ENCODE measurements at regions not wholly inside any gene's neighbourhood (a gene's known extent, or its start where the extent isn't known, plus 50 kb on each side); places are given as distances from the start of the nearest gene placed in this dataset.

- DNase-seq (ENCODE audit: low read depth) = no peak
- no peak overlapping the region for H3K4me3 ChIP-seq (ENCODE audit: low read depth, low read length)
- TF ChIP-seq MAX (IDR thresholded peaks at IDR 0.05; ENCODE audit: low read depth, low read length) = no peak
- TF ChIP-seq CTCF (IDR thresholded peaks at IDR 0.05; ENCODE audit: low read depth, low read length) = no peak
- TF ChIP-seq MYC (IDR thresholded peaks at IDR 0.05; ENCODE audit: low read depth, low read length) = no peak
- no peak for TF ChIP-seq POLR2A (IDR thresholded peaks at IDR 0.05; ENCODE audit: extremely low read depth, insufficient read length)
Measured at GRCh38 chr7:49425277-49425818, 348.1 kb upstream of the VWC2 start.

- TF ChIP-seq MAX (IDR thresholded peaks at IDR 0.05; ENCODE audit: low read depth, low read length) (no peak), MYC (IDR thresholded peaks at IDR 0.05; ENCODE audit: low read depth, low read length) (no peak), POLR2A (IDR thresholded peaks at IDR 0.05; ENCODE audit: extremely low read depth, insufficient read length) (no peak), CTCF (IDR thresholded peaks at IDR 0.05; ENCODE audit: low read depth, low read length) (no peak)
- DNase-seq (ENCODE audit: low read depth) = no peak
Measured at GRCh38 chr7:49432254-49432653, 341.2 kb upstream of the VWC2 start.

GRCh38 chr7:49433794-49434193 is 339.6 kb upstream of the VWC2 start:
- no peak overlapping the region for H3K4me3 ChIP-seq (ENCODE audit: low read depth, low read length)
- TF ChIP-seq POLR2A (IDR thresholded peaks at IDR 0.05; ENCODE audit: extremely low read depth, insufficient read length) (no peak), CTCF (IDR thresholded peaks at IDR 0.05; ENCODE audit: low read depth, low read length) (no peak), MYC (IDR thresholded peaks at IDR 0.05; ENCODE audit: low read depth, low read length) (no peak), MAX (IDR thresholded peaks at IDR 0.05; ENCODE audit: low read depth, low read length) (no peak)
- DNase-seq (ENCODE audit: low read depth) = no peak

More at GRCh38 chr7:49432254-49432653, 341.2 kb upstream of the VWC2 start:
- H3K4me3 ChIP-seq (ENCODE audit: low read depth, low read length) = no peak overlapping the region

GRCh38 chr7:49434846-49435245 is 338.6 kb upstream of the VWC2 start:
- no peak for TF ChIP-seq MYC (IDR thresholded peaks at IDR 0.05; ENCODE audit: low read depth, low read length)
- TF ChIP-seq MAX (IDR thresholded peaks at IDR 0.05; ENCODE audit: low read depth, low read length) = no peak
- TF ChIP-seq POLR2A (IDR thresholded peaks at IDR 0.05; ENCODE audit: extremely low read depth, insufficient read length) = no peak
- TF ChIP-seq CTCF (IDR thresholded peaks at IDR 0.05; ENCODE audit: low read depth, low read length) = no peak
- no peak overlapping the region for H3K4me3 ChIP-seq (ENCODE audit: low read depth, low read length)
- no peak for DNase-seq (ENCODE audit: low read depth)

GRCh38 chr7:49438281-49438680 is 335.2 kb upstream of the VWC2 start:
- H3K4me3 ChIP-seq (ENCODE audit: low read depth, low read length) = no peak overlapping the region
- TF ChIP-seq CTCF (IDR thresholded peaks at IDR 0.05; ENCODE audit: low read depth, low read length) (no peak), MAX (IDR thresholded peaks at IDR 0.05; ENCODE audit: low read depth, low read length) (no peak), MYC (IDR thresholded peaks at IDR 0.05; ENCODE audit: low read depth, low read length) (no peak), POLR2A (IDR thresholded peaks at IDR 0.05; ENCODE audit: extremely low read depth, insufficient read length) (no peak)

More at GRCh38 chr7:49438281-49438680, 335.2 kb upstream of the VWC2 start:
- DNase-seq (ENCODE audit: low read depth) = no peak
